Cardiac fibroblast (primary cell): ENCODE measurements at regions not wholly inside any gene's neighbourhood (a gene's known extent, or its start where the extent isn't known, plus 50 kb on each side); places are given as distances from the start of the nearest gene placed in this dataset.

Experiments used
- DNase-seq, 2 donors: peaks; one replicate each; pipeline versions ENCODE4 v3.0.0 to v3.0.0-alpha.2; 2010; ENCODE audit warnings: low read depth in 2 of 2
- H3K4me3 ChIP-seq, 2 donors: replicated peaks in 1 of 2; 1 replicate in 1 of 2; 2 replicates in 1 of 2; pipeline ENCODE4 v1.5.1; 2011; ENCODE audit warnings: low read depth in 2 of 2, low read length in 2 of 2, mild to moderate bottlenecking in 2 of 2, moderate library complexity in 1 of 2
- CTCF ChIP-seq: IDR thresholded peaks from one replicate; pipeline ENCODE4 v1.5.1; 2011; ENCODE audit warnings: low read depth, mild to moderate bottlenecking, low read length, inconsistent platforms

DNA sequence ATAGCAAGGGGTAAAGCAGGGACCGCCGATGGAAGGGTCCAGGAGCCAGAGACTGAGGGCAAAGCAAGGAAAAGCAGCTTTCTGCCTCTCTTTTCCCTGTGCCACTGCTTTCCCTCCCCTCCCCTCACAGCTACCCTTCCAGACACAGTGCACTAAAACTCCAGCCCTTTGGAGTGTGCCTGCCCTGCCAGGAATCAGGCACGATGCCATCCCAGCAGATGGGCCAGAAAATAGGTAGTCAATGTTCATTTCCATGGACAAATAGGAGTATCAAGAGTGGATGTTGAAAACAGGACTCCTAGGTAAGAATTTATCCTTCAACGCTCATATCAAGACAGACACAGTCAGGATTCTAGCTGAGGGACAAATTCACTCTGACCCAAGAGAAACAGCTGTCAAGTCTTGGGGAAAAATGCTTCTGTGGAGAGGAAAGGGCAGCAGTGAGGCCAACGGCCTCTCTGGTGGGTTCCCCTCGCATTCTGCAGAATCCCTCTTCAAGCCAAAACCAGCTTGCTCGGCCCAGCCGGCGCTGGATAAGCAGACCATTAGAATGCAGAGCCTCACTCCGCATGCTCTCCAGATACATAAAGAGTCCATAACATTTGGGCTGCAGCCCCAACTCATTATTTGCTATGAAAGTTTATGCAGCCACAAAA is 138.0 kb downstream of the CAAP1 start:
- no peak for TF ChIP-seq CTCF
- no peak overlapping the region for H3K4me3 ChIP-seq
- no peak for DNase-seq

- no peak for DNase-seq
- no peak overlapping the region for H3K4me3 ChIP-seq
- TF ChIP-seq CTCF, result no peak
Measured at GRCh38 chr9:26753971-26754370, 138.6 kb downstream of the CAAP1 start.

GRCh38 chr9:26750162-26750561 is 142.4 kb downstream of the CAAP1 start:
- H3K4me3 ChIP-seq, result no peak overlapping the region
- DNase-seq, result no peak
- no peak for TF ChIP-seq CTCF

DNA sequence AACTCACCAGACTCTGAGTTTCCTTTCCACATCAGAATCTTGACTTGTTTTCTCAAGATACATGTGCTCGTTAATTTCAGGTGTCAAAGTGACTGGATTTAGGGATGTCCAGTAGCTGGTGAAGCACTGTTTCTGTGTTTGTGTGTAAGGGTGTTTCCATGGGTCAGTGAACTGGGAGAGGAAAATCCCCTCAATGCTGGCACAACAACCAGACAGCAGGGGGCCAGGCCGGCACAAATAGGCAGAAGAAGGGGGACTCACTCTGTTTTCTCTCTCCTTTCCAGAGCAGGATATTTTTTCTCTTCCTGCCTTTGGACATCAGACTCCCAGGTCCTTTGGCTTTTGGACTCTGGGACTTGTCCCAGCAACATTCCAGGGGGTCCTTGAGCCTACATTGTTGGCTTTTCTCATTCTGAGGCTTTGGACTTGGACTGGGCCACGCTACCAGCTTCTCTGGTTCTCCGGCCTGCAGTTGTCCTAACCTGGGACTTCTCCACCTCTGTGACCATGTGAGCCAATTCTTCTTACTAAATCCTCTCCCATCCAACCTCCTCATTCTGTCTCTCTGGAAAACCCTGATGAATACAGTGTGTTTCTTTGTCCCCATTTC is 144.0 kb downstream of the CAAP1 start:
- no peak for TF ChIP-seq CTCF
- DNase-seq, result no peak
- H3K4me3 ChIP-seq, result no peak overlapping the region

- DNase-seq, result no peak
Measured at GRCh38 chr9:26747611-26748010, 145.0 kb downstream of the CAAP1 start.

DNA sequence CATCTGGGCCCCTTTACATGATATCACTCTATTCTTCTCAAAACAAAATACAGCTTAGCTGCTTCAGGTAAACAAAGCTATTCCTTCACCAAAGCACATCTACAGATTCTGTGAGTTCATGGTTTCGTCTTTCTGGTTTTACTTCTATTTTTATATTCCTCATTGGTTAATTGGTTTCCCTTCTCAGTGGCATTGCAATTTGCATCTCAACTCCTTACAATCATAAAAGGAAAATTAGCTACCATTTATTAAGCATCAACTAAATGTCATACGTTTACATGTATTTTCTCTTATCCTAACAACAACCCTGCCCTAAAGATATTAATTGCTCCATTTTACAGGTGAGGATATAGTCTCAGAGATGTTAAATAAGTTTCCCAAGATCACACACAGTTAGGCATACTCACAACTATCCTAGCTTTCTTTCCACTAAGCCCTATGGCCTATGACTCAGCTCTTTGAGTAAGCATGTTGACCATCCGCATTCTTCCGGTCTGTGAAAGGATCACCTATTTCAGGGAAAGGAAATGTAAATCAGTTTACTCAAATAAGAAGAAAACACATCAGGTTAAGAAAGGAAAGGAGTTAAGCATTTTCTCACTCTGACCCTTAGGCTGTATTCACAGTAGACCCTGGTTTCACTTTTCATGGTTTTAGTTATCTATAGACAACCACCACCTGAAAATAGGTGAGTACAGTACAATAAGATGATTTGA is 146.1 kb downstream of the CAAP1 start:
- TF ChIP-seq CTCF, result no peak
- no peak overlapping the region for H3K4me3 ChIP-seq
- DNase-seq, result peak; percentile 2 to 62

More at GRCh38 chr9:26747611-26748010, 145.0 kb downstream of the CAAP1 start:
- no peak overlapping the region for H3K4me3 ChIP-seq
- no peak for TF ChIP-seq CTCF
